NOMO-1 (cell line): ENCODE measurements at regions not wholly inside any gene's neighbourhood (a gene's known extent, or its start where the extent isn't known, plus 50 kb on each side); places are given as distances from the start of the nearest gene placed in this dataset.

ENCODE experiments used
- DNase-seq, 2 experiments: peaks; one replicate each; lab custom pipeline; 2025; ENCODE audit not compliant: unreplicated experiment in 2 of 2; lab: John Stamatoyannopoulos, UW

GRCh38 chr15:97141360-97141759, 810.9 kb downstream of the NR2F2 start:
- peak; percentile 63 to 91 for DNase-seq

DNA sequence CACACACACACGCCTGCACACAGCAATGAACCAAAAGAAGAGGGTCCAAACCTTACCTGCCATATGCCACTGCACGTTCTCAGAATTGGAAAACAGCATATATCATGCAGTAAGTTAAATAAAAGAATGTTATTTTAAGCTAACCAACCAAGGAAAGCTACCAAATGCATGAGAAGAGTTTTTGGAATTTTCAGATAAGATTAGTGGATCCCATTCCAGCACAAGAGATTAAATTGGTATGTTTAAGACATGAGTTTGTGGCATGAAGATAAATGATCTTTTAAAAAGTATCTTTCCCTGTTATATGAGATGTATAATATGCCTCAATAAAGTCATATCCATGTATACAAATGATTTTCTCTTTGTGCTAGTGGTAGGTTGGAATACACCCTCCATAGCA, 811.4 kb downstream of the NR2F2 start:
- no peak for DNase-seq

GRCh38 chr15:97143592-97144376, 813.3 kb downstream of the NR2F2 start:
- DNase-seq: no peak

DNA sequence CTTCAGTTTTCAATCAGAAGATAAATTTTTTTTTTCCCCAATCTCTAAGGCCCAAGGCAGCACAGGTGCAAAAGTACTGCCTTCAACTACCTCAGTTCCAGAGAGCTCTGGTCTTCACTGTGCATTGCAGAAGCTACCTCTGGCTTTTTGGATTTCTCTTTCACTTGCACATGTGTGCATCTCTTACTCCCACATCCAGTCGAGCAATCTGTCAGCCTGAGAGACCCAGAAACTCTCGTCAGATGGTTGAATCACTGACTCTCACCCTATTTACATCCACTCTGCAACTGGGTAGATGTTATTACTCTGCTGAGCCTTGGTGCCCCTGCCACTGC, 813.8 kb downstream of the NR2F2 start:
- DNase-seq: no peak

GRCh38 chr15:97146929-97147870, 813.3 kb upstream of the ARRDC4 start:
- no peak for DNase-seq

DNA sequence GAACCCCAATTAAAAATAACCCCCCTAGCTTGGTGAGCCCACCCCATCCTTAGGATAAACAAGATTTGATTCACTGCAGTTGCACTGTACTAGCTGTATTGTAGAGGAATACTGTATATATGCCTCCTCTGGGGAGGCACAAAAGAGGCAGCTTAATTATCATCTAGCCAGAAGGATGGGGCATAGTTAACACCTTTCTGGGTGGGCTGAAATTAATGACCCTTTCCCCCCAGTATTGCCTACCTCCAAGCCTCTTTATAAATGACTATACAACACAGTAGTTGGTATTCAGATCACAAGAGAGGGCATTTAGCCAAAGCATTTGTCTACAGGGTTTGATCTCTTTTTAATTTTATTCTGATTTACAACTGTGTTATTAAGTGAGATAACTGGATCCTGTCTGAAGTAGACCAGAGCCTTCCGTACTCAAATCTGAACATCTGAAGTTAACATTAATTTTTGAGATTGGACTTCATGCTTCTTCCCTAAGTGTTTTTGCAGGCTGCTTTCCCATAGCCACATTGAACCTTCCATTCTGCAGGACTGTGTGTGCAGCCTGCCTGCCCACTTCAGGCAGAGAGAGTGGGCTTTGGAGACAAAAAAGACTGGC, 807.0 kb upstream of the ARRDC4 start:
- DNase-seq: no peak

GRCh38 chr15:97156739-97157265, 803.7 kb upstream of the ARRDC4 start:
- no peak for DNase-seq

GRCh38 chr15:97162805-97163495, 797.6 kb upstream of the ARRDC4 start:
- no peak for DNase-seq

DNA sequence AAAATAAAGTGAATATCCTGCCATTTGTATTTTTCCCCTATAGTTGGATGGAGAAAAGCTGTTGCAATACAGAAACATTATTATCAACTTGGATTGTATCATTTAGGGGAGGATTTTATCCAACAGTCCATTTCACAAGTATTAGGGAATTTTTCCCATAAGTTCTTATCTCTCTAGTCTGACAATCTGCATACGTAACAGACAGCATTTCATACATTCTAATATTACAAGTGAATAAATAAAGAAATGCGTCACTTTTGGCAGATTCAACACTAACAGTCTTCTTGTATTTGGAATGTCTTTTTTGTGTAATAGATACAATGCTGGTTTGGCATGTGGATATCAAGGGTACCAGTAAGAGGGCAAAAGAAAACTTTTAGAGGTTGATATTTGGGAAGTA, 795.3 kb upstream of the ARRDC4 start:
- DNase-seq: no peak

DNA sequence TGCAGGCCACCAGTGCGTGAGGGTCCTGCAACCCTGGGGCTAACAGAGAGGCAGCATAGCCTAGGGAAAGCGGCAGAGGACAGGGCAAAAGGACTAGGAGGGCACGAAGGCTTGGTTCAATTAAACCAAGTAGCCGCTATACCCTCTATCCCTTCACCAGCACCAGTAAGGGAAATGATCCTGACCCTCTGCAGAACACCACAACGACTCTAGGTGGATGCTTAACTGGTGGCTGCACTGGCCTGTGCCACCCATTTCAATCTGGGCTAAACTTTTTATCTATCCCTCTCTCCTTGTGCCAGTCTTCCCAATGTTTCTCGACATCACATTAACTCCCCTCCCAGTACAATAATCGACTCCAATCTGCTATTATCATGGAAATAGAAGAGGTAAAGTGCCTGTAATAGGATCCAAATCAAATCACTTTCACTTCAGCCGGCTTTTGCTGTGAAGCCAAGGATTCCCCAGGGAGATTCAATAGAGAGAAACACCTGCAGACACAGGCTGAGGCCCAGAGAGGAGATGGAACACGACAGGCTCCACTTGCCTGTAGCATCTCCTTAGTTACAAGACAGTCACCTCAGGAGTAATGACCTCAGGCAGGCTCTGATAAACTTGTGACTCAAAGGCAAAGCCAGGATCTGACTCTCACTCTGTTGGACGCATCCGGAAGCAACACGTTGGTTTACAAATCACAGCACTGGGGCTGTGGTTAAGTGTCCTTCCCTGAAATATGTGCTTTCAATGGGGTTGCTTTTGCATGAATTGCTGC, 791.6 kb upstream of the ARRDC4 start:
- no peak for DNase-seq

DNA sequence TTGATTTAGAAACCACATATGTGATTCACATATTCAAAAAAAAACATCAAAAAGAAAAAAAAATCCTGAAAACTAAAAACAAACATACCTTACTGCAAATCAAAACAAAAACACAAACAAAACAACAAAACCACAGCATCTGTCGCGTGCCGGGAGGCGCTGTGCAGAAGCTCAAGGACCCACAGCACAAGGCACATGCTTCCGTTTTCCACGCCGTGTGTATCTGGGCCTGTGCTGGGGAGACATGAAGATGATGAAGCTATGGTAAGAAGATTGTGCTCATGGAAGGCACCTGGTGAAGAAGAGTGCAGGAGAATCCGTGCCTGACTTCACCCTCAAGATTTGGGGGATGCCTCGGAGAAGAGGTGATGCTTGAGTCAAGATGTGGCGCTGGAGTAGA, 788.9 kb upstream of the ARRDC4 start:
- no peak for DNase-seq

DNA sequence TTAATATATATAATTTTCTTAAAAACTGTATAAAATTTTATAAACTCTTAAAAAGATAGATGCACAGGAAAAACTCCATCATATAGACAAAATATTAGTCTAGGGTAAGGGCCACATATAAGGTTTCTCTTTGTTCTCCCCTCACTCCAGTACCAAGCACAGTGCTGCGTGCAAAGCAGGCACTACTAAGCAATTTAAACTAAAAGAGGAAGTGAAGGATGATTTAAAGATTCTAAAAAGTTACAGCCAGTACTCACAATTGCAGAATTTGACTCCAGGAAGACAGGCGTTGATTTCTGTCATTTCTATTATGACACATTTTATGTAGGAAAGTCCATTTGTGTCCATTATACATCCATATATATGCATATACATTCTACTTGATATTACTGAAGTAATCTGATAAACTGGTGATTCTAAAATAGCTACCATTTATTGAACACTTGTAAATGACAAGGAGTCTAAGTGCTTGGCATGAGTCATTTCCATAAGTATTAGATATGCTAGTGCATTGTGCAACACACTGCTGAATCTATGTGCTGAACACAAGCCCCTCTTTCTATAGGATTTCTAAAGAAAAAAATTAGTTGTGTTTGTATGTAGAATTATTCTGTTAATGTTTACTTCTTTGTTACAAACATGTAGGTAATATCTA, 785.5 kb upstream of the ARRDC4 start:
- peak; percentile 63 to 90 for DNase-seq

DNA sequence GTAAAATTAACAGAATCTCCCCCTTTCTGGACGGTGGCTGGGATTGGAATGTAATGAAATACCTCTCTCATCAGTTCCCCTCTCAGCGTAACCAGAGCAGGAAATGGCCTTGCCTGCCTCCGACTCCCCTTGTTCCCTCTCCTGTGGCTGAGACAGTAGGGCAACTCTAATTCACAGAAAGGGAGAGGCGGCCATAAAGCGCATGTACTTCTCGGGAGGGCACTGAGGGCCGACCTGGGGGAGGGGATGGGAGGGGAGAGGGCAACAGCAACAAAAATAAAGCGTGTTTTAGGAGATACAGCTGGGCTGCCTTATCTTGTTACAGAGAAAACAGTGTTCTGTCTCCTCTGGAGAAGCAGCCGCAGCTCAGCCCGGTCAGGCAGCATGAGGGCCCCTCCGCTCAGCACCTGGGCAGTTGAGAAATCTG, 783.3 kb upstream of the ARRDC4 start:
- peak; percentile 8 to 13 for DNase-seq

- DNase-seq: no peak
Measured at GRCh38 chr15:97182581-97182980, 777.9 kb upstream of the ARRDC4 start.

- peak; percentile 7 to 56 for DNase-seq
Measured at GRCh38 chr15:97189162-97189780, 771.2 kb upstream of the ARRDC4 start.

DNA sequence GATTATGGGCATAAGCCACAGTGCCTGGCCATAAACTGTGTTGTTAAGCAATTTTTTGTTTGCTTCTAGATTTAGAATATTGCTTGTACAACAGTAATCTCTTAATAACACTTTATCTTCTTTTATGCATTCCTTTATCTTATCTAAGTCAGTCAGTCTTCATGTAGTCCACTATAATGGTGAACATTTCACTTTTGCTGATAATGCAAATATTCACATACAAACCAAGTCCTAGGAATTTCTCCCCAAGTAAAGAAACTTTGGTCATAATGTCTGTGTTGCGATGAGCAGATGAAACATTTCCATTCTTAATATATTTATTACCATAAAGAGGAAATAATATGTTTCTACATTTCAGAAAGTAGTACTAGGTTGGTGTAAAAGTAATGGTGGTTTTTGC, 765.8 kb upstream of the ARRDC4 start:
- DNase-seq: no peak

DNA sequence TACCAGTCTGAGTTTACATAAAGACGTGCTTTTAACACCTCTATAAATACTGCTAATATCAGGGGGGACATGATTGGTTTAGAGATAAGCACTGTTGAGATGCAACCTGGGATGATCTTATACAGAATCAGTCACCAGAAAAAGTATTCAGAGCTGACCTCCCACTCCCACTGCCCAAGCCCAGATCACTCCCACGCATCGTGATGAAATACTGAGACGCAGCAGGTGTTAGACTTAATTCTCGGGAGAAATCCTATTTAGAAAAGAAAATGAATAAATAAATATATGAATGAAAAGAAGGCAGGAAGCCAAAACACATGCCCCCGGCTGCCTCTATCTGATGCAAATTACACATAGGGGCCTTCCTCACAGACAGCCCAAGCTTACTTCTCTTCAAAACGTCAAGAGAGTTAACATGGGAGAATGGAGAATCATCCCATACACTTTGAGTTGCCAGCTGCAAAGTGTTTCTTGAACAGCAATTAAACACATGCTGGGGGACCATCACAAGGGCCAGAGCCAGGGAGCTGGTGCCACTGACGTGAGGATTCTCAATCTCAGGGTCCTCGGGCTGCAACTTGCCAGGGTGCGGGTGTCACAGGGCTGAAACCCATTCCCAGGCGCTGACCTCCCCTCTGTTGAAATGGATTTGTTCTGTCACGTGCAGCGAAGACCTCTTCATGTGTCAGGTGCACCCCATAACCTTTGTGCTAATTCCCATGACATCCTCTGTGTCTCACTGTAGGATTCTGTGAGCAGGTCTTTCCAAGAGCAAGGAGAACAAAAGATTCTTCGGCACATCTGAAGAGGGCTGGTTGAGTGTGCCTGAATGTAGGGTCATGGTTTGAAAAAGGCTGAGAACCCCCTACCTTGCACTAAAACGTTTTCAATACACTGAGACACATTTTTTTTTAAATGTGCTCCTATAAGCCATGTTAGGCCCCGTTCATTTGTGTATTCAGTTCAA, 764.2 kb upstream of the ARRDC4 start:
- no peak for DNase-seq
